ENCODE measurements at regions not wholly inside any gene's neighbourhood (a gene's known extent, or its start where the extent isn't known, plus 50 kb on each side); places are given as distances from the start of the nearest gene placed in this dataset.

- Histone ChIP-seq H3K4me2 (ENCODE audit: insufficient read depth, low read length) (no peak overlapping the region), H3K27me3 (ENCODE audit: insufficient read depth, low read length) (no peaks in the 10 kb centered on the region), H3K79me2 (ENCODE audit: insufficient read depth, low read length) (no peaks in the 10 kb centered on the region), H3K4me1 (ENCODE audit: insufficient read depth, low read length) (no peaks in the 10 kb centered on the region), H3K36me3 (ENCODE audit: insufficient read depth, low read length) (no peaks in the 10 kb centered on the region), H2AFZ (ENCODE audit: low read length) (no peak overlapping the region), H3K9me3 (ENCODE audit: low read depth, low read length) (no peaks in the 10 kb centered on the region), H3K4me3 (ENCODE audit: insufficient read depth, low read length) (no peak overlapping the region), H3K27ac (ENCODE audit: low read depth, low read length) (no peak overlapping the region), H4K20me1 (ENCODE audit: insufficient read depth, low read length) (no peaks in the 10 kb centered on the region)
- no peak for TF ChIP-seq CTCF (IDR thresholded peaks at IDR 0.05; ENCODE audit: extremely low read depth, low read depth, low read length)
- DNase-seq (ENCODE audit: insufficient read length, low spot score, missing footprints), result no peak
Measured at GRCh38 chr2:20125164-20125563, 73.7 kb upstream of the LAPTM4A start.

DNA sequence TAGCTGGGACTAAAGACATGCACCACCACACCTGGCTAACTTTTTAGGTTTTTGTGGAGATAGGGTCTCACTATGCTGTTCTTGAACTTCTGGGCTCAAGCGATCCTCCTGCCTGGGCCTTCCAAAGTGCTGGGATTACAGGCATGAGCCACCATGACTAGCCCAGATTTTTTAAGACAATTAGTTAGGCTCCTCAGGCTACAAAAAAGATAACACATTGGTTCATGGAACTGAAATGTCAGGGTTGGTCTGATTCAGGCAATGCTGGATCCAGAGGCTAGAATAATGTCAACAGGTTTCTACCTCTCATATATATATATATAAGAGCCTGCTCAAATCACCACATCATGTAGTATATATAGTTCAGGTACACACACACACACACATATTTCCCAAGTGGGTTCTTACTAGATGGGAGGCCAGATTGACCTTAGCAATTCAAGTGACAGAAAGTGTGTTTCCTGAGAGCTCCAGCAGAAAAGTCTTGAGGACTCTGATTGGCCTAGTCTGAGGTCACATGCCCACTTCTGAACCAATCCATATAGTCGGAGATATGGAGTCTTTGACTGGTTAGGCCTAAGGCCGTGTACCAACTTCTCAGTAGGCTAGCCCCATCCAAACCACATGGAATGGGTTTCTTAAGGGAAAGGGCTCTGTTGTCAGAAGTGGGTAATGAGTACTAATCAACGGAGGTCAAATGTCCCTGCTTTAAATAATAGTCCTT lies 72.6 kb upstream of the LAPTM4A start:
- Histone ChIP-seq H3K36me3 (ENCODE audit: insufficient read depth, low read length) (no peaks in the 10 kb centered on the region), H4K20me1 (ENCODE audit: insufficient read depth, low read length) (no peaks in the 10 kb centered on the region), H3K79me2 (ENCODE audit: insufficient read depth, low read length) (no peaks in the 10 kb centered on the region), H3K27ac (ENCODE audit: low read depth, low read length) (no peak overlapping the region), H3K9me3 (ENCODE audit: low read depth, low read length) (no peaks in the 10 kb centered on the region), H3K27me3 (ENCODE audit: insufficient read depth, low read length) (no peaks in the 10 kb centered on the region), H3K4me2 (ENCODE audit: insufficient read depth, low read length) (no peak overlapping the region), H3K4me3 (ENCODE audit: insufficient read depth, low read length) (no peak overlapping the region), H3K4me1 (ENCODE audit: insufficient read depth, low read length) (no peaks in the 10 kb centered on the region), H2AFZ (ENCODE audit: low read length) (no peak overlapping the region)
- no peak for DNase-seq (ENCODE audit: insufficient read length, low spot score, missing footprints)
- TF ChIP-seq CTCF (IDR thresholded peaks at IDR 0.05; ENCODE audit: extremely low read depth, low read depth, low read length), result no peak

DNA sequence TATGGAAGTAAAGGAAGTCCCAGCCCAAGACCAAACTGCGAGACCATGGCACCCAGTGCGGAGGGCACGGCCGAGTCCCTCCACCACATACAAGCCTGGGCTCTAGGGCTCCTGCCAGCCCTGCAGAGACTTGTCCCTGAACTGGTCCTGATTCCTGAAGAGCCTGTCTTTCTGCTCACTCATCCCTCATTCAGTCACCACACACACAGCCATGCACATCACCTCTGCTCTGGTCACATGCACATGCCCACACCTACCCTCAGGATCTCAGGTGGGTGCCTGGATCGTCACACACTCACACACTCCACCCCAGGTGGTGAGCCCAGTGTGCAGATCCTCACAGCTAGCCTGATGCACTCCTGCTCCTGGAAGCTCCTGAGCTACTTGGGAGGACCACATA lies 71.4 kb upstream of the LAPTM4A start:
- Histone ChIP-seq H4K20me1 (ENCODE audit: insufficient read depth, low read length) (no peaks in the 10 kb centered on the region), H3K9me3 (ENCODE audit: low read depth, low read length) (no peaks in the 10 kb centered on the region), H3K27ac (ENCODE audit: low read depth, low read length) (no peak overlapping the region), H2AFZ (ENCODE audit: low read length) (no peak overlapping the region), H3K4me1 (ENCODE audit: insufficient read depth, low read length) (no peaks in the 10 kb centered on the region), H3K27me3 (ENCODE audit: insufficient read depth, low read length) (no peaks in the 10 kb centered on the region), H3K4me3 (ENCODE audit: insufficient read depth, low read length) (no peak overlapping the region), H3K4me2 (ENCODE audit: insufficient read depth, low read length) (no peak overlapping the region), H3K79me2 (ENCODE audit: insufficient read depth, low read length) (no peaks in the 10 kb centered on the region), H3K36me3 (ENCODE audit: insufficient read depth, low read length) (no peaks in the 10 kb centered on the region)
- DNase-seq (ENCODE audit: insufficient read length, low spot score, missing footprints), result no peak
- TF ChIP-seq CTCF (IDR thresholded peaks at IDR 0.05; ENCODE audit: extremely low read depth, low read depth, low read length), result no peak

GRCh38 chr2:20120569-20121416 lies 69.4 kb upstream of the LAPTM4A start:
- Histone ChIP-seq H3K9me3 (ENCODE audit: low read depth, low read length) (no peaks in the 10 kb centered on the region), H3K36me3 (ENCODE audit: insufficient read depth, low read length) (no peaks in the 10 kb centered on the region), H3K4me3 (ENCODE audit: insufficient read depth, low read length) (no peak overlapping the region), H3K4me2 (ENCODE audit: insufficient read depth, low read length) (no peak overlapping the region), H3K27me3 (ENCODE audit: insufficient read depth, low read length) (no peaks in the 10 kb centered on the region), H3K79me2 (ENCODE audit: insufficient read depth, low read length) (no peaks in the 10 kb centered on the region), H3K4me1 (ENCODE audit: insufficient read depth, low read length) (no peaks in the 10 kb centered on the region), H4K20me1 (ENCODE audit: insufficient read depth, low read length) (no peaks in the 10 kb centered on the region), H2AFZ (ENCODE audit: low read length) (no peak overlapping the region), H3K27ac (ENCODE audit: low read depth, low read length) (no peak overlapping the region)
- DNase-seq (ENCODE audit: insufficient read length, low spot score, missing footprints), result no peak
- no peak for TF ChIP-seq CTCF (IDR thresholded peaks at IDR 0.05; ENCODE audit: extremely low read depth, low read depth, low read length)

All from osteoblast (primary cell).